SW480 (cell line): ENCODE measurements at regions not wholly inside any gene's neighbourhood (a gene's known extent, or its start where the extent isn't known, plus 50 kb on each side); places are given as distances from the start of the nearest gene placed in this dataset.

Experiments
- DNase-seq: peaks from one replicate; pipeline ENCODE4 v3.0.0-alpha.2; 2016; ENCODE audit warnings: low spot score

DNA sequence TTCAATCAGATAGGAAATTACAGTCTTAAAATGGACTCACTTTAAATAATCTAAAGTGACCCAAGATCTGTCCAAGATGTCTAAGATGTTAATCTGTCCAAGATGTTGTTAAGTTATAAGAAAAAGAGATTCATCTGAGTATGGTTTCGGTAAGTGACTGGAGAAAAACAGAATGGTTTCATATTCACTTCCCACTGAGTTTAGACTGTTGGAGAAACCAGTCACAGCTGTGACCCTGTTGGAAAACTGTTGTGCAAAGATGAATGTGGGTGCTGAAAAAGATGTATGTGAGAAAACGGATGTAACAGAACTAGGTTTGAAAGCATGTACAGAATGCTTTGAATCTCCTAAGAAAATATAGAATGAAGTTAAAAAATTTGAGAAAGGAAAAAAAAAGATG, 325.9 kb downstream of the COL12A1 start:
- no peak for DNase-seq

GRCh38 chr6:74879234-74879633, 326.6 kb downstream of the COL12A1 start:
- DNase-seq = no peak

DNA sequence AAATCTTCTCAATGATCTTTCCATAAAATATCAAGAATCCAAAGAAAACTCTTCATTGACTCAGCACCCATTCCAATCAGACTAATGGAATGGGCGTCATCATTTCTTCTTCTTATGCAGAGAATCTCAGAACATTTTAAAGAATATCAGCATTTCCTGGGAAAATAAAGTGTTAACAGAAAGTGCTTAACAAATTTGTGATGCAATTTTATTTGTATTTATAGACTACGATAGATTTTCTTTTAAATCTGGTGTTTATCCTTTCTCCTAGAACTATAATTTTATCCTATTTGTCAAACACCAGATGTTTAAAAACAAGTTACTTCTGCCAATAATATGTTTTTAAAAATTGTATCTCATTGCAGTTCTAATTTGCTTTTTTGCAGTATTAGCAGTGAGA, 330.7 kb downstream of the COL12A1 start:
- no peak for DNase-seq

DNA sequence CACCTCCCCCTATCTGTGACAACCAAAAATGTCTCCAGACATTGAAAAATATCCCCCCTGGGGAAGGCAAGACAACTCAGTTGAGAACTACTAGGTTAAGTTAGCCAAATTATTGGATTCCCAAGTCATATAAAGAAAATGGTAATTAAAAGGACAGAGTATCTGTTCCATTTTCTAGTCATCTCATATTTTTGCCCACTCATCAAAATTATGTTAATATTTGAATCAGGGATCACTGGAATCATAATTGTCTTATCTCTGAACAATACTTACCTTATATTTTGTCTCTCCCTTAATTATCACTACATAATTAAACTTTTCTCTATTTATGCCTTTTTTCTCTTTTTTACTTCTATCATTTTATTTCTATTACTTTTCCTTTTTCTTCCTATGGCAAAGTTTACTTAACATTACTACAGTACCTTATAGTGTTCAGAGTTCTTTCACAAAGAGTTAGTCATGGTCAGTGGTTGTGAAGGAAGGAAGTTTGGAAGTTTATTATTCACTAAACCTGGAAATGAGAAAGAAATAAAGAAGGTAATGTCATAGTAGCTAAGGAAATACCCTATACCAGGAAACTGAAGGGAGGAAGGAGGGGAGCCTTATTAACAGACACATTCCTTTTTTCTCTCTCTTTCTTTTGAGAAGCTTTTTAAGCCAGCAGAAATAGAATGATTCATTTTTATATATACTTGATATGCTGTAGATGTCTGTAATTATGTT, 332.9 kb downstream of the COL12A1 start:
- no peak for DNase-seq

GRCh38 chr6:74871757-74872156, 334.1 kb downstream of the COL12A1 start:
- DNase-seq = peak; percentile 37

- DNase-seq = peak; percentile 82
Observed at GRCh38 chr6:74870403-74870802, 335.4 kb downstream of the COL12A1 start.

DNA sequence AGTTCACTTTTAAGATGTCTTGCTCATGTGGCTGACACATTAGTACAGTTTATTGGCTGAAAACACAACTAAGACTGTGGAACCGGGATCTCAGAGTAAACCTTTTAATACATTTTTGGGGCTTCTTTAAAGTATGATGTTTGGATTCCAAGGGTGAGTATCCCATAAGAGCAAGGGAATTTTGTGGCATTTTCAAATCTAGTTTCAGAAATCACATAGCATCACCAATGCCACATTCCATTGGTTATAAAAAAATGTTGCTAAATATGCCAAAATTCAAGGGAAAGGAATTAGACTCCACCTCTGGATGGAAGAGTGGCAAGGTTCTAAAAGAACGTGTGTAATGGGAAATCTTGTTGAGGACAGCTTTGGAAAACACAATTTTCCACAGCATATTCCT, 338.6 kb downstream of the COL12A1 start:
- DNase-seq = no peak

DNA sequence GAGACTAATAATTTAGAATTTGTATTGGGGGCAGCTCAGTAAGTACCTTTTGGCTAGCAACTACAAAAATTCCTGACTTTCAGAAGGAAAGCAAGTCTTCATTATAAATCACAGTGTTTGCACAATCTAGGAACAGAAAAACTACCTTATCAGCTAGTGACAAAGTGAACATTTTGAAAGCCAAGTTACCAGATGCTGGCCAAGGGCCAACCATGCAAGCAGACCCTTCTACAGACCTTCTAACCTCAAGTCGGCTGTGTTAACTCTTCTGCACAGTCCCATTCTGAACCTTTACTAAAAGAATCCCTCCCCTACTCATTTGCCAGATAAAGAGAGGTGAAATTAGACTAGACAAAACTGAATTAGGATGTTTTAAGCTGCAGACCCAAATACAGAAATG, 341.9 kb downstream of the COL12A1 start:
- DNase-seq = no peak

- no peak for DNase-seq
Observed at GRCh38 chr6:74860456-74860855, 345.4 kb downstream of the COL12A1 start.

DNA sequence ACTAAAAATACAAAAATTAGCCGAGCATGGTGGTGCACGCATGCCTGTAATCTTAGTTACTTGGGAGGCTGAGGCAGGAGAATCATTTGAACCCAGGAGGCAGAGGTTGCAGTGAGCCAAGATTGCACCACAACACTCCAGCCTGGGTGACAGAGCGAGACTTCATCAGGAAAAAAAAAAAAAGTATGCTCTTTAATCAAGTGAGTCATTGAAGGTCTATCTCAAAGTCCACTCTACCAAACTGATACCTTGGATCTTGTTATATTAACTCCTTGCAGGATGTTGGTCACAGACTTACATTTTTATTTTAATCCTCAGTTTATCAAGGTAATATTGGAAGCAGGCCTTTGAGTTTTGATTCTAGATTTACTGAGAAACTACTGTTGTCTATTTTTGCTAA, 348.7 kb downstream of the COL12A1 start:
- no peak for DNase-seq

DNA sequence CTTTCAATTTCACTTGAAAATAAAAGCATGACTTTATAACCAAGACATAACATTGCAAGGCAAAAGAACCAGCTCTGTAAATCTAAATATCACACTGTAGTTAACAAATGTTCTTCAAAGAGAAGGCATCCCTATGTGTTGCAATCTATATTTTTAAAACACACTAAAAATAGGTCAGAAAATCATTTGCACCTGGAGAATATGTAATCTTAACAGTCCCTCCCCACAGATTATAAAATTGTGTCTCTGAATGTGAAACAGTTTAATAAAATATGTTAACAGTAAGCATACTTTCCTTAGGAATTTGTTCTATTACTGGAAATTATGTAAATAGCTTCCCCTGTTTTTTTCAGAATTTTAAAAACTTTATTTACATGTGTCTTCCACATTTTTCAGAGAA, 351.9 kb downstream of the COL12A1 start:
- no peak for DNase-seq

- DNase-seq = no peak
Observed at GRCh38 chr6:74851596-74851995, 354.3 kb downstream of the COL12A1 start.

DNA sequence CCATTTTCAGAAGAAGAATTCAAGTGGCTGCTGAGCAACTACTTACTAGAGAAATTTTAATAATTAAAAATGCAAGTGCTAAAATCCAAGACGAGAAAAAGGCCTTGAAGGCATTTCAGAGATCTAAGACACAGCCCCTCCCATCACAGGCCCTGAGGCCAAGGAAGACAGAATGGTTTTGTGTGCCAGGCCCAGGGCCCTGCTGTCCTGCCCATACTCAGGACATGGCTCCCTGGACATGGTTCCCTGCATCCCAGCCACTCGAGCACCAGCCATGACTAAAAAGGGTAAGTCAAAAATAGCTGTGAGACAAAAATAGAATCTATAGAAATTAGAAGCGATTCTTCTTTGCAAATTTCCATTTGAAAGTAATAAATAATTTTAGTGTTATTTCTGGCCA, 364.9 kb downstream of the COL12A1 start:
- no peak for DNase-seq

GRCh38 chr6:74834967-74835366, 370.9 kb downstream of the COL12A1 start:
- no peak for DNase-seq

DNA sequence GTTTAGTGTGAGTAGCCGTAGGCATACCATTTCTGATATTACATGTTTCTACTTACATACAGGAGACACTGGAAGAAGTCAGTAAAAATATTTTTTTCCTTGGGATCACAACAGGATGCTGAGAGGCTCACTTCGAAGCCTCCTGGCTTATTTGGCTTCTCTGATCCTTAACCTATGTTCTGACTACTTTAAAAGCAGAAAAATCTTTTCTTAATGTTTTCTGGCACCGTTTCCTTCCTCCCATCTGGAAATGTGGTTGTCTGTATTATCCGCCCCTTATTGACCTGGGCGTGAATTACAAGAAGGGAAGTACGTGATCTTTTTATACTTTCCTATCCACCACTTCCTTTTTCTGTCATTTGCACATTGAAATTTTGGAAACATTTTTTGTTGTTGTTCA, 379.6 kb downstream of the COL12A1 start:
- DNase-seq = no peak

GRCh38 chr6:74814440-74814839, 391.4 kb downstream of the COL12A1 start:
- DNase-seq = no peak

- DNase-seq = no peak
Observed at GRCh38 chr6:74807674-74808073, 398.2 kb downstream of the COL12A1 start.

GRCh38 chr6:74805916-74806696, 399.7 kb downstream of the COL12A1 start:
- DNase-seq = no peak

- no peak for DNase-seq
Observed at GRCh38 chr6:74798302-74798701, 407.6 kb downstream of the COL12A1 start.

DNA sequence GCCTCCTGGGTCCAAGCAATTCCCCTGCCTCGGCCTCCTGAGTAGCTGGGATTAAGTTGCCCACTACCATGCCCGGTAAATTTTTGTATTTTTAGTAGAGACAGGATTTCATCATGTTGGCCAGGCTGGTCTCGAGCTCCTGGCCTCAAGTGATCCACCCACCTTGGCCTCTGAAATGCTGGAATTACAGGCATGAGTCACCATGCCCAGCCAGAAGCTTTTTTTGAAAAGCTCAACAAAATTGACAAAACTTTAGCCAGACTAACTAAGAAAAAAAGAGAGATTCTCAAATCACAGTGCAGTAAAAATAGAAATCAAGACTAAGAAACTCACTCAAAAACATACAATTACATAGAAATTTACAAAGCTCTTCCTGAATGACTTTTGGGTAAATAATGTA, 420.6 kb downstream of the COL12A1 start:
- DNase-seq = no peak

DNA sequence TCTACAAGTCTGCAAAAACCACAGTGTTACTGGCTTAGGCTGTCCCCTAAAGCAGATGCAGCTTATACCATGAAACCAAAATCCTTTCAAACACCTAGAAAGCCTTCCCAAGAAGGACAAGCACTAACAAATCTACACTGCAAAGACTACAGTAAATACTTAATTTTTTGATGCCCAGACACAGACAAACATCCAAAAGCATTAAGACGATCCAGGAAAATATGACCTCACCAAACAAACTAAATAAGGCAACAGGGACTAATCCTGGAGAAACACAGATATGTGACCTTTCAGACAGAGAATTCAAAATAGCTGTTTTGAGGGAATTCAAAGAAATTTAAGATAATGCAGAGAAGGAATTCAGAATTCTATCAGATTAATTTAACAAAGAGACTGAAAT, 423.5 kb downstream of the COL12A1 start:
- DNase-seq = no peak

DNA sequence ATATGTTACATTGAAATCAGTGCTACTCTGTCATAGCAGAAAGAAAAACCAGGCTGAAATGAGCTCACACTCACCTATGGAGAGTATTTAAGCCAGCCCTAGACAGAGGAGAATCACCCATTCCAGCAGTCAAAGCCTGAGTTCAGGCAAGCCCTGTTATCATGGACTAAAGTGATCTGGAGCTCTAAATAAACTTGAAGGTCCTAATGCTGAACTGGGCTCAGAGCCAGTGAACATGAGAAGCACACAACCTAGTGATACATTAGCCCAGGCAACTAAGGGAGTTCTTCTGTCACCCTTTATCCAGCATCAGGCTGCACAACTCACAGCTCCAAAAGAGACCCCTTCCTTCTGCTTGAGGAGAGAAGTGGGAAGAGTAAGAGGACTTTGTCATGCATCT, 425.0 kb downstream of the COL12A1 start:
- DNase-seq = no peak

DNA sequence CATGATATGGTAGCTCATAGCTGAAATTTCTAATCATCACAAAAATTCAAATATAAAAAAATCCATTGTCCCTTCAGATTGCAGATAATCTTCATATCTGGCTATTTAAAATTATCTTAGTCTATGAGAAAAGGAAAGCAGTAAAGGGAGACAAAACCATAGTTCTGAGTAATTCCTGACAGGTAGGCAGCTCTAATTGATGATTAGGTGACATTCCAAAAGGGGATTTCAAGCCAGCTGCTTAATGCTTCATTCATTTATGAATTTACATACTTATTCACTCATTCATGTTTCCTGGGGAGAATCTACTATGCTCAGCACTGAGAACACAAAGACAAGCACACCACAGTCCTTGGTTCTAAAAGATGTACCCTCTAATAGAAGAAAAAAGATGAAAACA, 437.1 kb downstream of the COL12A1 start:
- no peak for DNase-seq

- DNase-seq = no peak
Observed at GRCh38 chr6:74768120-74768519, 437.7 kb downstream of the COL12A1 start.
